K562 (cell line): ENCODE measurements at regions not wholly inside any gene's neighbourhood (a gene's known extent, or its start where the extent isn't known, plus 50 kb on each side); places are given as distances from the start of the nearest gene placed in this dataset.

Experiments
- ATAC-seq: fragments of 200-7000 bp; cut with Tn5 transposase; 3 replicates; pipeline ENCODE4 v1.9.1; 2020; ENCODE audit warnings: moderate library complexity
- BruUV-seq: library from RNA; stranded (reverse); fragments of 400-500 nt; replicated peaks from 2 replicates; lab custom pipeline; 2021; lab: Mats Ljungman, UMichigan
- CTCF ChIA-PET: fragments of 300-600 bp; formaldehyde crosslinking; extraction: SDS; loops from one replicate; lab custom pipeline; 2021; ENCODE audit warnings: low intra/inter-chr PET ratio; lab: Yijun Ruan, JAX
- POLR2A ChIA-PET: fragments of 300-600, 350-650 bp; sonication (Branson Sonifier 250); formaldehyde crosslinking; extraction: SDS; loops from one replicate; lab custom pipeline; 2021; ENCODE audit warnings: antibody characterized with exemption, inconsistent platforms; lab: Yijun Ruan, JAX
- DNase-seq, 4 experiments: peaks; one replicate each; pipeline versions ENCODE4 v3.0.0 to v3.0.0-alpha.2; 2011 to 2018; ENCODE audit warnings: low spot score in 3 of 4, mixed read lengths in 3 of 4; ENCODE audit errors: extremely low read depth in 1 of 4
- FAIRE-seq: peaks from 2 replicates; lab custom pipeline; 2011; peaks lifted over from hg19 to GRCh38; lab: Jason Lieb, UNC
- H2AFZ ChIP-seq: 2 replicates; pipeline ENCODE4 v1.6.0; 2011; ENCODE audit warnings: low read depth, low read length, control low read depth, inconsistent platforms
- H3K27ac ChIP-seq: fragments of 200-600 bp; 3 replicates; pipeline ENCODE4 v1.8.0; 2011; ENCODE audit warnings: low read depth, mild to moderate bottlenecking, control low read depth, inconsistent platforms, low read length, moderate library complexity, mixed read lengths; ENCODE audit errors: extremely low read depth
- H3K27me3 ChIP-seq, 2 experiments: fragments of 300-600 bp in 1 of 2; 2 replicates in 1 of 2; 3 replicates in 1 of 2; pipeline versions ENCODE4 v1.6.0 to v1.8.0; 2011; ENCODE audit warnings: inconsistent platforms in 2 of 2, low read length in 2 of 2, mild to moderate bottlenecking in 1 of 2, mixed read lengths in 1 of 2, moderate library complexity in 1 of 2; ENCODE audit not compliant: control insufficient read depth in 2 of 2, insufficient read depth in 2 of 2
- H3K36me3 ChIP-seq: fragments of 300-600 bp; 3 replicates; pipeline ENCODE4 v1.8.0; 2011; ENCODE audit warnings: mild to moderate bottlenecking, low read length, inconsistent platforms; ENCODE audit not compliant: control insufficient read depth, insufficient read depth
- H3K4me1 ChIP-seq, 2 experiments: fragments of 200-600 bp in 1 of 2; replicated peaks in 1 of 2; 2 replicates in 1 of 2; 3 replicates in 1 of 2; pipeline versions ENCODE4 v1.5.1 to v1.8.0; 2011; ENCODE audit warnings: inconsistent platforms in 2 of 2, low read length in 2 of 2, mild to moderate bottlenecking in 1 of 2, mixed read lengths in 1 of 2, moderate library complexity in 1 of 2; ENCODE audit not compliant: control insufficient read depth in 2 of 2, insufficient read depth in 2 of 2
- H3K4me2 ChIP-seq: 2 replicates; pipeline ENCODE4 v1.6.1; 2011; ENCODE audit warnings: low read length, control low read depth, inconsistent platforms, mixed read lengths; ENCODE audit not compliant: insufficient read depth
- H3K4me3 ChIP-seq: fragments of 200-600 bp; sonication (generic), shearing (Covaris generic); 2 replicates; pipeline ENCODE4 v1.5.1; 2016; ENCODE audit warnings: control low read depth, inconsistent platforms
- H3K79me2 ChIP-seq: fragments of 200-600 bp; 3 replicates; pipeline ENCODE4 v1.8.0; 2011; ENCODE audit warnings: low read length, inconsistent platforms; ENCODE audit not compliant: control insufficient read depth, insufficient read depth
- H3K9ac ChIP-seq, 2 experiments: 2 replicates each; pipeline versions ENCODE4 v1.6.0 to v1.6.1; 2011; ENCODE audit warnings: low read depth in 2 of 2, low read length in 2 of 2, control low read depth in 1 of 2, inconsistent platforms in 1 of 2, mild to moderate bottlenecking in 1 of 2, mixed read lengths in 1 of 2; ENCODE audit not compliant: insufficient read depth in 1 of 2
- H3K9me1 ChIP-seq: one replicate; pipeline ENCODE4 v1.6.0; 2011; ENCODE audit warnings: inconsistent platforms, mild to moderate bottlenecking, low read length, moderate library complexity; ENCODE audit not compliant: control insufficient read depth, insufficient read depth
- H3K9me3 ChIP-seq: replicated peaks from 2 replicates; pipeline ENCODE4 v1.5.1; 2011; ENCODE audit warnings: low read depth, low read length, inconsistent platforms; ENCODE audit not compliant: control insufficient read depth, insufficient read depth
- H4K20me1 ChIP-seq: replicated peaks from 2 replicates; pipeline ENCODE4 v1.6.1; 2011; ENCODE audit warnings: low read length, inconsistent platforms, mixed read lengths; ENCODE audit not compliant: control insufficient read depth, insufficient read depth
- CEBPB ChIP-seq: fragments of 450-650 bp; IDR thresholded peaks from 2 replicates; pipeline ENCODE4 v1.6.1; 2016; ENCODE audit warnings: missing genetic modification characterization, missing compliant biosample characterization
- CEBPG ChIP-seq, 3 experiments: fragments of 200-800 bp in 1 of 3; sonication (Bioruptor generic) in 1 of 3; sonication (generic) in 1 of 3; formaldehyde crosslinking in 1 of 3; IDR thresholded peaks in 2 of 3; conservative IDR thresholded peaks in 1 of 3; 2 replicates each; pipeline versions ENCODE4 v1.6.1 to v1.8.0; 2016 to 2022; ENCODE audit warnings: missing compliant biosample characterization in 2 of 3, missing genetic modification characterization in 2 of 3, mild to moderate bottlenecking in 1 of 3, missing genetic modification reagents in 1 of 3
- POLR2G ChIP-seq: fragments of 200-400 bp; formaldehyde crosslinking; IDR thresholded peaks from 2 replicates; pipeline ENCODE4 v1.6.1; 2017; ENCODE audit warnings: low read depth, mild to moderate bottlenecking, antibody characterized with exemption, low read length, moderate library complexity
- RBM22 ChIP-seq: fragments of 200-400 bp; formaldehyde crosslinking; IDR thresholded peaks from 2 replicates; pipeline ENCODE4 v1.6.1; 2018; ENCODE audit warnings: low read length, low read depth; ENCODE audit not compliant: poor library complexity, severe bottlenecking
- ZNF347 ChIP-seq: fragments of 450-650 bp; formaldehyde crosslinking; IDR thresholded peaks from 2 replicates; pipeline ENCODE4 v1.4.0; 2020; ENCODE audit warnings: low read depth, mild to moderate bottlenecking, moderate library complexity
- ZNF444 ChIP-seq: fragments of 250-450 bp; sonication (Bioruptor Pico); IDR thresholded peaks from 2 replicates; pipeline ENCODE4 v1.4.0; 2020; ENCODE audit warnings: mild to moderate bottlenecking, moderate library complexity
- ZNF766 ChIP-seq: fragments of 200-800 bp; sonication (Bioruptor generic); conservative IDR thresholded peaks from 2 replicates; pipeline ENCODE4 v1.6.1; 2016; ENCODE audit warnings: missing genetic modification characterization, missing compliant biosample characterization
- WGBS: fragments of 100-300 bp; shearing (Covaris generic); methylation state at CpG from one replicate; pipeline ENCODE4 v1.1.6; 2016; ENCODE audit warnings: low coverage, mixed read lengths; ENCODE audit not compliant: insufficient coverage; ENCODE audit errors: missing lambda C conversion rate; 5-methylcytosine and 5-hydroxymethylcytosine counted together
- in situ Hi-C: fragments of 300-500 bp; cut with MboI; formaldehyde crosslinking; loops from 4 replicates; pipeline ENCODE4 v1.15.0; 2018; ENCODE audit warnings: inconsistent platforms, mixed read lengths
- intact Hi-C: fragments of 100-400 bp; cut with micrococcal nuclease; formaldehyde crosslinking; loops from 2 replicates; pipeline ENCODE4 v1.14.2; 2022
- TF ChIP-seq, protein P1 (sequence below): IDR thresholded peaks from 2 replicates; pipeline ENCODE4 v1.6.1; 2016; ENCODE audit warnings: missing genetic modification characterization, missing compliant biosample characterization
- TF ChIP-seq, protein P2 (sequence below), 2 experiments: fragments of 150-350 bp in 1 of 2; IDR thresholded peaks; 2 replicates each; pipeline ENCODE4 v1.6.1; 2012 to 2016; ENCODE audit warnings: low read depth in 2 of 2, low read length in 2 of 2, mild to moderate bottlenecking in 1 of 2, moderate library complexity in 1 of 2
- TF ChIP-seq, protein P3 (sequence below), 2 experiments: fragments of 450-650 bp; conservative IDR thresholded peaks; 2 replicates each; pipeline ENCODE4 v1.6.1; 2017; ENCODE audit warnings: mild to moderate bottlenecking in 2 of 2, moderate library complexity in 2 of 2
- TF ChIP-seq, protein P4 (sequence below): fragments of 450-650 bp; formaldehyde crosslinking; IDR thresholded peaks from 2 replicates; pipeline ENCODE4 v1.4.0; 2020; ENCODE audit warnings: mild to moderate bottlenecking, moderate library complexity

DNA sequence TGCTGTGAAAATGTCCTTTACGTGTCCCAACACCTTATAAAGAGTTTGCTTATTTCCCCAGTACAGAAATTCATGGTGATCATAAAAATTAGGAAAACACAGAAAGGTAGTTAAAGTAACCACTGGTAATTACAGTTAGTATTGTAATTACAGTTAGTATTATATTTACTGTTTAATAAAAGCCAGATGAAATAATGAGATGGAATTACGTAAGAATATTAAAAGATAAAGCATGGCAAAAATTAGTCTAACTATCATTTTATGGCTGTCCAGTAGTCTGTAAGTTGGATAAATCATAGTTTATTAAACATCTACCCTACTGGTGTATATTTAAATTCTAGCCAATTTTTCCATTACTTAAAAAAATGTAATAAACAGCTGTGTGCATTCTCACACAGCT is 638.8 kb downstream of the ACTR3B start:
- in situ Hi-C loops: no loop called here
- ATAC-seq: no peak

More for the DNA sequence above, 638.8 kb downstream of the ACTR3B start:
- no peak overlapping the region for H3K4me3 ChIP-seq
- DNase-seq (no peak), FAIRE-seq (no peak)
- H3K27me3 ChIP-seq: no peaks in the 10 kb centered on the region
- H3K4me2 ChIP-seq: no peak overlapping the region
- peaks cover 84% of the 10 kb centered on the region for H3K36me3 ChIP-seq
- H3K27ac ChIP-seq: no peak overlapping the region
- intact Hi-C loops: no loop called here
- BruUV-seq: no TSS peak
- no peaks in the 10 kb centered on the region for H3K9me3 ChIP-seq
- H3K79me2 ChIP-seq: no peaks in the 10 kb centered on the region
- H4K20me1 ChIP-seq: no peaks in the 10 kb centered on the region
- peaks cover 0 to 3% of the 10 kb centered on the region in 2 experiments; a peak in 1 of 5 replicates for H3K4me1 ChIP-seq
- ChIA-PET POLR2A (interaction anchor here (0.6 to 1.4 kb wide), 6 partner anchors 9 to 1773 kb away, joined by 3 to 9 read pairs (median 4); no protein-coding TSS in a partner anchor), CTCF (no interaction called here)
- no peak overlapping the region for H2AFZ ChIP-seq
- H3K9me1 ChIP-seq: no peaks in the 10 kb centered on the region
- H3K9ac ChIP-seq: no peak overlapping the region
- TF ChIP-seq, protein P1, sequence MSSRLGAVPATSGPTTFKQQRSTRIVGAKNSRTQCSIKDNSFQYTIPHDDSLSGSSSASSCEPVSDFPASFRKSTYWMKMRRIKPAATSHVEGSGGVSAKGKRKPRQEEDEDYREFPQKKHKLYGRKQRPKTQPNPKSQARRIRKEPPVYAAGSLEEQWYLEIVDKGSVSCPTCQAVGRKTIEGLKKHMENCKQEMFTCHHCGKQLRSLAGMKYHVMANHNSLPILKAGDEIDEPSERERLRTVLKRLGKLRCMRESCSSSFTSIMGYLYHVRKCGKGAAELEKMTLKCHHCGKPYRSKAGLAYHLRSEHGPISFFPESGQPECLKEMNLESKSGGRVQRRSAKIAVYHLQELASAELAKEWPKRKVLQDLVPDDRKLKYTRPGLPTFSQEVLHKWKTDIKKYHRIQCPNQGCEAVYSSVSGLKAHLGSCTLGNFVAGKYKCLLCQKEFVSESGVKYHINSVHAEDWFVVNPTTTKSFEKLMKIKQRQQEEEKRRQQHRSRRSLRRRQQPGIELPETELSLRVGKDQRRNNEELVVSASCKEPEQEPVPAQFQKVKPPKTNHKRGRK (tag): no peak
- TF ChIP-seq CEBPG (CRISPR knock-in tag; IDR thresholded peaks at IDR 0.05) (no peak), CEBPG (tag; conservative IDR thresholded peaks at IDR 0.05 in 1 of 2, IDR thresholded peaks at IDR 0.05 in 1 of 2) (peak in 1 of 2 experiments; percentile 63; a peak in 2 of 4 replicates), POLR2G (0 out of 2 replicates have a peak, but pooled peaks have one; percentile 34), ZNF444 (no peak), RBM22 (peak; percentile 28), ZNF347 (CRISPR knock-in tag) (no peak), ZNF766 (no peak), CEBPB (tag) (peak; percentile 68)
- TF ChIP-seq, protein P2, sequence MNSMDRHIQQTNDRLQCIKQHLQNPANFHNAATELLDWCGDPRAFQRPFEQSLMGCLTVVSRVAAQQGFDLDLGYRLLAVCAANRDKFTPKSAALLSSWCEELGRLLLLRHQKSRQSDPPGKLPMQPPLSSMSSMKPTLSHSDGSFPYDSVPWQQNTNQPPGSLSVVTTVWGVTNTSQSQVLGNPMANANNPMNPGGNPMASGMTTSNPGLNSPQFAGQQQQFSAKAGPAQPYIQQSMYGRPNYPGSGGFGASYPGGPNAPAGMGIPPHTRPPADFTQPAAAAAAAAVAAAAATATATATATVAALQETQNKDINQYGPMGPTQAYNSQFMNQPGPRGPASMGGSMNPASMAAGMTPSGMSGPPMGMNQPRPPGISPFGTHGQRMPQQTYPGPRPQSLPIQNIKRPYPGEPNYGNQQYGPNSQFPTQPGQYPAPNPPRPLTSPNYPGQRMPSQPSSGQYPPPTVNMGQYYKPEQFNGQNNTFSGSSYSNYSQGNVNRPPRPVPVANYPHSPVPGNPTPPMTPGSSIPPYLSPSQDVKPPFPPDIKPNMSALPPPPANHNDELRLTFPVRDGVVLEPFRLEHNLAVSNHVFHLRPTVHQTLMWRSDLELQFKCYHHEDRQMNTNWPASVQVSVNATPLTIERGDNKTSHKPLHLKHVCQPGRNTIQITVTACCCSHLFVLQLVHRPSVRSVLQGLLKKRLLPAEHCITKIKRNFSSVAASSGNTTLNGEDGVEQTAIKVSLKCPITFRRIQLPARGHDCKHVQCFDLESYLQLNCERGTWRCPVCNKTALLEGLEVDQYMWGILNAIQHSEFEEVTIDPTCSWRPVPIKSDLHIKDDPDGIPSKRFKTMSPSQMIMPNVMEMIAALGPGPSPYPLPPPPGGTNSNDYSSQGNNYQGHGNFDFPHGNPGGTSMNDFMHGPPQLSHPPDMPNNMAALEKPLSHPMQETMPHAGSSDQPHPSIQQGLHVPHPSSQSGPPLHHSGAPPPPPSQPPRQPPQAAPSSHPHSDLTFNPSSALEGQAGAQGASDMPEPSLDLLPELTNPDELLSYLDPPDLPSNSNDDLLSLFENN (IDR thresholded peaks at IDR 0.05; ENCODE audit: low read depth in 2 of 2, low read length in 2 of 2): no peak
- TF ChIP-seq, protein P3, sequence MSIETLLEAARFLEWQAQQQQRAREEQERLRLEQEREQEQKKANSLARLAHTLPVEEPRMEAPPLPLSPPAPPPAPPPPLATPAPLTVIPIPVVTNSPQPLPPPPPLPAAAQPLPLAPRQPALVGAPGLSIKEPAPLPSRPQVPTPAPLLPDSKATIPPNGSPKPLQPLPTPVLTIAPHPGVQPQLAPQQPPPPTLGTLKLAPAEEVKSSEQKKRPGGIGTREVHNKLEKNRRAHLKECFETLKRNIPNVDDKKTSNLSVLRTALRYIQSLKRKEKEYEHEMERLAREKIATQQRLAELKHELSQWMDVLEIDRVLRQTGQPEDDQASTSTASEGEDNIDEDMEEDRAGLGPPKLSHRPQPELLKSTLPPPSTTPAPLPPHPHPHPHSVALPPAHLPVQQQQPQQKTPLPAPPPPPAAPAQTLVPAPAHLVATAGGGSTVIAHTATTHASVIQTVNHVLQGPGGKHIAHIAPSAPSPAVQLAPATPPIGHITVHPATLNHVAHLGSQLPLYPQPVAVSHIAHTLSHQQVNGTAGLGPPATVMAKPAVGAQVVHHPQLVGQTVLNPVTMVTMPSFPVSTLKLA (conservative IDR thresholded peaks at IDR 0.05): no peak
- TF ChIP-seq, protein P4, sequence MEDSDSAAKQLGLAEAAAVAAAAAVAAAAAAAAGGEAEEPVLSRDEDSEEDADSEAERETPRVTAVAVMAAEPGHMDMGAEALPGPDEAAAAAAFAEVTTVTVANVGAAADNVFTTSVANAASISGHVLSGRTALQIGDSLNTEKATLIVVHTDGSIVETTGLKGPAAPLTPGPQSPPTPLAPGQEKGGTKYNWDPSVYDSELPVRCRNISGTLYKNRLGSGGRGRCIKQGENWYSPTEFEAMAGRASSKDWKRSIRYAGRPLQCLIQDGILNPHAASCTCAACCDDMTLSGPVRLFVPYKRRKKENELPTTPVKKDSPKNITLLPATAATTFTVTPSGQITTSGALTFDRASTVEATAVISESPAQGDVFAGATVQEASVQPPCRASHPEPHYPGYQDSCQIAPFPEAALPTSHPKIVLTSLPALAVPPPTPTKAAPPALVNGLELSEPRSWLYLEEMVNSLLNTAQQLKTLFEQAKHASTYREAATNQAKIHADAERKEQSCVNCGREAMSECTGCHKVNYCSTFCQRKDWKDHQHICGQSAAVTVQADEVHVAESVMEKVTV (CRISPR knock-in tag): 0 out of 2 replicates have a peak, but pooled peaks have one; percentile 16
- 94% methylated on average over 2 of the region's 2 CpGs for WGBS
